HEK293 (cell line): ENCODE measurements at regions not wholly inside any gene's neighbourhood (a gene's known extent, or its start where the extent isn't known, plus 50 kb on each side); places are given as distances from the start of the nearest gene placed in this dataset.

Experiments
- MYNN ChIP-seq: fragments of 450-650 bp; formaldehyde crosslinking; IDR thresholded peaks from 2 replicates; pipeline ENCODE4 v1.5.1; 2016; ENCODE audit warnings: missing biosample characterization, missing genetic modification characterization, borderline replicate concordance
- RBAK ChIP-seq: fragments of 450-650 bp; formaldehyde crosslinking; IDR thresholded peaks from 2 replicates; pipeline ENCODE4 v1.5.1; 2016; ENCODE audit warnings: missing biosample characterization, missing genetic modification characterization
- SALL2 ChIP-seq: fragments of 450-650 bp; formaldehyde crosslinking; IDR thresholded peaks from 2 replicates; pipeline ENCODE4 v1.5.0; 2017; ENCODE audit warnings: missing biosample characterization, mild to moderate bottlenecking, missing genetic modification characterization, borderline replicate concordance
- ZBTB8A ChIP-seq: fragments of 450-650 bp; formaldehyde crosslinking; IDR thresholded peaks from 2 replicates; pipeline ENCODE4 v1.5.1; 2016; ENCODE audit warnings: missing biosample characterization, missing genetic modification characterization
- ZFHX2 ChIP-seq: fragments of 450-650 bp; formaldehyde crosslinking; conservative IDR thresholded peaks from 2 replicates; pipeline ENCODE4 v1.5.1; 2016; ENCODE audit warnings: missing biosample characterization, missing genetic modification characterization
- ZNF10 ChIP-seq: fragments of 450-650 bp; formaldehyde crosslinking; IDR thresholded peaks from 2 replicates; pipeline ENCODE4 v1.5.1; 2017; ENCODE audit warnings: missing biosample characterization, missing genetic modification characterization
- ZNF174 ChIP-seq: fragments of 450-650 bp; formaldehyde crosslinking; IDR thresholded peaks from 2 replicates; pipeline ENCODE4 v1.5.0; 2017; ENCODE audit warnings: missing biosample characterization, mild to moderate bottlenecking, missing genetic modification characterization
- ZNF175 ChIP-seq: fragments of 450-650 bp; formaldehyde crosslinking; IDR thresholded peaks from 2 replicates; pipeline ENCODE4 v1.5.1; 2016; ENCODE audit warnings: missing biosample characterization, missing genetic modification characterization
- ZNF529 ChIP-seq: fragments of 450-650 bp; formaldehyde crosslinking; IDR thresholded peaks from 2 replicates; pipeline ENCODE4 v1.5.1; 2017; ENCODE audit warnings: missing genetic modification characterization, missing biosample characterization; ENCODE audit not compliant: insufficient replicate concordance
- ZNF561 ChIP-seq: fragments of 450-650 bp; IDR thresholded peaks from 2 replicates; pipeline ENCODE4 v1.5.1; 2018; ENCODE audit warnings: missing biosample characterization, missing genetic modification characterization, borderline replicate concordance
- ZNF580 ChIP-seq: fragments of 450-650 bp; formaldehyde crosslinking; IDR thresholded peaks from 2 replicates; pipeline ENCODE4 v1.5.1; 2016; ENCODE audit warnings: missing biosample characterization, missing genetic modification characterization
- ZNF596 ChIP-seq: fragments of 450-650 bp; IDR thresholded peaks from 2 replicates; pipeline ENCODE4 v1.5.0; 2018; ENCODE audit warnings: missing biosample characterization, mild to moderate bottlenecking, missing genetic modification characterization, moderate library complexity
- ZNF621 ChIP-seq: fragments of 450-650 bp; formaldehyde crosslinking; IDR thresholded peaks from 2 replicates; pipeline ENCODE4 v1.5.1; 2017; ENCODE audit warnings: missing biosample characterization, missing genetic modification characterization
- ZNF629 ChIP-seq: fragments of 450-650 bp; formaldehyde crosslinking; IDR thresholded peaks from 2 replicates; pipeline ENCODE4 v1.5.1; 2017; ENCODE audit warnings: missing biosample characterization, missing genetic modification characterization
- ZNF658 ChIP-seq: fragments of 450-650 bp; formaldehyde crosslinking; IDR thresholded peaks from 2 replicates; pipeline ENCODE4; 2016; ENCODE audit warnings: missing biosample characterization, missing genetic modification characterization
- ZNF664 ChIP-seq: fragments of 450-650 bp; formaldehyde crosslinking; IDR thresholded peaks from 2 replicates; pipeline ENCODE4 v1.5.1; 2016; ENCODE audit warnings: missing biosample characterization, missing genetic modification characterization
- TF ChIP-seq, protein P1 (sequence below): fragments of 450-650 bp; formaldehyde crosslinking; IDR thresholded peaks from 2 replicates; pipeline ENCODE4 v1.5.1; 2016; ENCODE audit warnings: missing biosample characterization, missing genetic modification characterization
- TF ChIP-seq, protein P2 (sequence below): fragments of 450-650 bp; formaldehyde crosslinking; IDR thresholded peaks from 2 replicates; pipeline ENCODE4 v1.5.1; 2016; ENCODE audit warnings: missing biosample characterization, missing genetic modification characterization, borderline replicate concordance
- TF ChIP-seq, protein P3 (sequence below): fragments of 450-650 bp; formaldehyde crosslinking; IDR thresholded peaks from 2 replicates; pipeline ENCODE4 v1.5.1; 2016; ENCODE audit warnings: missing biosample characterization, missing genetic modification characterization
- TF ChIP-seq, protein P4 (sequence below): fragments of 450-650 bp; formaldehyde crosslinking; IDR thresholded peaks from 2 replicates; pipeline ENCODE4 v1.5.1; 2016; ENCODE audit warnings: missing biosample characterization, missing genetic modification characterization
- TF ChIP-seq, protein P5 (sequence below): fragments of 450-650 bp; formaldehyde crosslinking; IDR thresholded peaks from 2 replicates; pipeline ENCODE4 v1.5.1; 2016; ENCODE audit warnings: missing biosample characterization, missing genetic modification characterization
- TF ChIP-seq, protein P6 (sequence below): fragments of 450-650 bp; formaldehyde crosslinking; IDR thresholded peaks from 2 replicates; pipeline ENCODE4 v1.5.1; 2016; ENCODE audit warnings: missing biosample characterization, missing genetic modification characterization

GRCh38 chr6:28757429-28758045 lies 166.2 kb downstream of the TRIM27 start (continued):
- TF ChIP-seq, protein P1, sequence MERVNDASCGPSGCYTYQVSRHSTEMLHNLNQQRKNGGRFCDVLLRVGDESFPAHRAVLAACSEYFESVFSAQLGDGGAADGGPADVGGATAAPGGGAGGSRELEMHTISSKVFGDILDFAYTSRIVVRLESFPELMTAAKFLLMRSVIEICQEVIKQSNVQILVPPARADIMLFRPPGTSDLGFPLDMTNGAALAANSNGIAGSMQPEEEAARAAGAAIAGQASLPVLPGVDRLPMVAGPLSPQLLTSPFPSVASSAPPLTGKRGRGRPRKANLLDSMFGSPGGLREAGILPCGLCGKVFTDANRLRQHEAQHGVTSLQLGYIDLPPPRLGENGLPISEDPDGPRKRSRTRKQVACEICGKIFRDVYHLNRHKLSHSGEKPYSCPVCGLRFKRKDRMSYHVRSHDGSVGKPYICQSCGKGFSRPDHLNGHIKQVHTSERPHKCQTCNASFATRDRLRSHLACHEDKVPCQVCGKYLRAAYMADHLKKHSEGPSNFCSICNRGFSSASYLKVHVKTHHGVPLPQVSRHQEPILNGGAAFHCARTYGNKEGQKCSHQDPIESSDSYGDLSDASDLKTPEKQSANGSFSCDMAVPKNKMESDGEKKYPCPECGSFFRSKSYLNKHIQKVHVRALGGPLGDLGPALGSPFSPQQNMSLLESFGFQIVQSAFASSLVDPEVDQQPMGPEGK (tag by site-specific recombination): no peak
- no peak for TF ChIP-seq SALL2 (tag by site-specific recombination)
- TF ChIP-seq, protein P2, sequence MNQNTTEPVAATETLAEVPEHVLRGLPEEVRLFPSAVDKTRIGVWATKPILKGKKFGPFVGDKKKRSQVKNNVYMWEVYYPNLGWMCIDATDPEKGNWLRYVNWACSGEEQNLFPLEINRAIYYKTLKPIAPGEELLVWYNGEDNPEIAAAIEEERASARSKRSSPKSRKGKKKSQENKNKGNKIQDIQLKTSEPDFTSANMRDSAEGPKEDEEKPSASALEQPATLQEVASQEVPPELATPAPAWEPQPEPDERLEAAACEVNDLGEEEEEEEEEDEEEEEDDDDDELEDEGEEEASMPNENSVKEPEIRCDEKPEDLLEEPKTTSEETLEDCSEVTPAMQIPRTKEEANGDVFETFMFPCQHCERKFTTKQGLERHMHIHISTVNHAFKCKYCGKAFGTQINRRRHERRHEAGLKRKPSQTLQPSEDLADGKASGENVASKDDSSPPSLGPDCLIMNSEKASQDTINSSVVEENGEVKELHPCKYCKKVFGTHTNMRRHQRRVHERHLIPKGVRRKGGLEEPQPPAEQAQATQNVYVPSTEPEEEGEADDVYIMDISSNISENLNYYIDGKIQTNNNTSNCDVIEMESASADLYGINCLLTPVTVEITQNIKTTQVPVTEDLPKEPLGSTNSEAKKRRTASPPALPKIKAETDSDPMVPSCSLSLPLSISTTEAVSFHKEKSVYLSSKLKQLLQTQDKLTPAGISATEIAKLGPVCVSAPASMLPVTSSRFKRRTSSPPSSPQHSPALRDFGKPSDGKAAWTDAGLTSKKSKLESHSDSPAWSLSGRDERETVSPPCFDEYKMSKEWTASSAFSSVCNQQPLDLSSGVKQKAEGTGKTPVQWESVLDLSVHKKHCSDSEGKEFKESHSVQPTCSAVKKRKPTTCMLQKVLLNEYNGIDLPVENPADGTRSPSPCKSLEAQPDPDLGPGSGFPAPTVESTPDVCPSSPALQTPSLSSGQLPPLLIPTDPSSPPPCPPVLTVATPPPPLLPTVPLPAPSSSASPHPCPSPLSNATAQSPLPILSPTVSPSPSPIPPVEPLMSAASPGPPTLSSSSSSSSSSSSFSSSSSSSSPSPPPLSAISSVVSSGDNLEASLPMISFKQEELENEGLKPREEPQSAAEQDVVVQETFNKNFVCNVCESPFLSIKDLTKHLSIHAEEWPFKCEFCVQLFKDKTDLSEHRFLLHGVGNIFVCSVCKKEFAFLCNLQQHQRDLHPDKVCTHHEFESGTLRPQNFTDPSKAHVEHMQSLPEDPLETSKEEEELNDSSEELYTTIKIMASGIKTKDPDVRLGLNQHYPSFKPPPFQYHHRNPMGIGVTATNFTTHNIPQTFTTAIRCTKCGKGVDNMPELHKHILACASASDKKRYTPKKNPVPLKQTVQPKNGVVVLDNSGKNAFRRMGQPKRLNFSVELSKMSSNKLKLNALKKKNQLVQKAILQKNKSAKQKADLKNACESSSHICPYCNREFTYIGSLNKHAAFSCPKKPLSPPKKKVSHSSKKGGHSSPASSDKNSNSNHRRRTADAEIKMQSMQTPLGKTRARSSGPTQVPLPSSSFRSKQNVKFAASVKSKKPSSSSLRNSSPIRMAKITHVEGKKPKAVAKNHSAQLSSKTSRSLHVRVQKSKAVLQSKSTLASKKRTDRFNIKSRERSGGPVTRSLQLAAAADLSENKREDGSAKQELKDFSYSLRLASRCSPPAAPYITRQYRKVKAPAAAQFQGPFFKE: no peak
- TF ChIP-seq ZNF174 (tag by site-specific recombination): no peak
- peak; percentile 75 for TF ChIP-seq ZBTB8A (tag by site-specific recombination)
- TF ChIP-seq, protein P3, sequence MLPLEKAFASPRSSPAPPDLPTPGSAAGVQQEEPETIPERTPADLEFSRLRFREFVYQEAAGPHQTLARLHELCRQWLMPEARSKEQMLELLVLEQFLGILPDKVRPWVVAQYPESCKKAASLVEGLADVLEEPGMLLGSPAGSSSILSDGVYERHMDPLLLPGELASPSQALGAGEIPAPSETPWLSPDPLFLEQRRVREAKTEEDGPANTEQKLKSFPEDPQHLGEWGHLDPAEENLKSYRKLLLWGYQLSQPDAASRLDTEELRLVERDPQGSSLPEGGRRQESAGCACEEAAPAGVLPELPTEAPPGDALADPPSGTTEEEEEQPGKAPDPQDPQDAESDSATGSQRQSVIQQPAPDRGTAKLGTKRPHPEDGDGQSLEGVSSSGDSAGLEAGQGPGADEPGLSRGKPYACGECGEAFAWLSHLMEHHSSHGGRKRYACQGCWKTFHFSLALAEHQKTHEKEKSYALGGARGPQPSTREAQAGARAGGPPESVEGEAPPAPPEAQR (tag by site-specific recombination): no peak
- peak; percentile 98 for TF ChIP-seq ZNF580 (tag by site-specific recombination)
- no peak for TF ChIP-seq RBAK (tag by site-specific recombination)
- TF ChIP-seq ZNF561 (tag by site-specific recombination): peak; percentile 54; the same call in 1 of the 2 replicates
- no peak for TF ChIP-seq ZNF10
- TF ChIP-seq, protein P4, sequence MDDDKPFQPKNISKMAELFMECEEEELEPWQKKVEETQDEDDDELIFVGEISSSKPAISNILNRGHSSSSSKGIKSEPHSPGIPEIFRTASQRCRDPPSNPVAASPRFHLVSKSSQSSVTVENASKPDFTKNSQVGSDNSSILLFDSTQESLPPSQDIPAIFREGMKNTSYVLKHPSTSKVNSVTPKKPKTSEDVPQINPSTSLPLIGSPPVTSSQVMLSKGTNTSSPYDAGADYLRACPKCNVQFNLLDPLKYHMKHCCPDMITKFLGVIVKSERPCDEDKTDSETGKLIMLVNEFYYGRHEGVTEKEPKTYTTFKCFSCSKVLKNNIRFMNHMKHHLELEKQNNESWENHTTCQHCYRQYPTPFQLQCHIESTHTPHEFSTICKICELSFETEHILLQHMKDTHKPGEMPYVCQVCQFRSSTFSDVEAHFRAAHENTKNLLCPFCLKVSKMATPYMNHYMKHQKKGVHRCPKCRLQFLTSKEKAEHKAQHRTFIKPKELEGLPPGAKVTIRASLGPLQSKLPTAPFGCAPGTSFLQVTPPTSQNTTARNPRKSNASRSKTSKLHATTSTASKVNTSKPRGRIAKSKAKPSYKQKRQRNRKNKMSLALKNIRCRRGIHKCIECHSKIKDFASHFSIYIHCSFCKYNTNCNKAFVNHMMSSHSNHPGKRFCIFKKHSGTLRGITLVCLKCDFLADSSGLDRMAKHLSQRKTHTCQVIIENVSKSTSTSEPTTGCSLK: no peak
- no peak for TF ChIP-seq ZNF658 (tag by site-specific recombination)
- no peak for TF ChIP-seq MYNN (tag by site-specific recombination)
- TF ChIP-seq, protein P5, sequence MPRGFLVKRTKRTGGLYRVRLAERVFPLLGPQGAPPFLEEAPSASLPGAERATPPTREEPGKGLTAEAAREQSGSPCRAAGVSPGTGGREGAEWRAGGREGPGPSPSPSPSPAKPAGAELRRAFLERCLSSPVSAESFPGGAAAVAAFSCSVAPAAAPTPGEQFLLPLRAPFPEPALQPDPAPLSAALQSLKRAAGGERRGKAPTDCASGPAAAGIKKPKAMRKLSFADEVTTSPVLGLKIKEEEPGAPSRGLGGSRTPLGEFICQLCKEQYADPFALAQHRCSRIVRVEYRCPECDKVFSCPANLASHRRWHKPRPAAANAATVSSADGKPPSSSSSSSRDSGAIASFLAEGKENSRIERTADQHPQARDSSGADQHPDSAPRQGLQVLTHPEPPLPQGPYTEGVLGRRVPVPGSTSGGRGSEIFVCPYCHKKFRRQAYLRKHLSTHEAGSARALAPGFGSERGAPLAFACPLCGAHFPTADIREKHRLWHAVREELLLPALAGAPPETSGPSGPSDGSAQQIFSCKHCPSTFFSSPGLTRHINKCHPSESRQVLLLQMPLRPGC (tag by site-specific recombination): peak; percentile 76; the same call in 1 of the 2 replicates
- TF ChIP-seq ZNF175 (tag by site-specific recombination): no peak
- TF ChIP-seq ZFHX2 (tag by site-specific recombination): no peak
- no peak for TF ChIP-seq ZNF529
- TF ChIP-seq ZNF664 (tag by site-specific recombination): 0 out of 2 replicates have a peak, but pooled peaks have one; percentile 42
- TF ChIP-seq ZNF596 (tag by site-specific recombination): no peak
- no peak for TF ChIP-seq ZNF621
- TF ChIP-seq, protein P6, sequence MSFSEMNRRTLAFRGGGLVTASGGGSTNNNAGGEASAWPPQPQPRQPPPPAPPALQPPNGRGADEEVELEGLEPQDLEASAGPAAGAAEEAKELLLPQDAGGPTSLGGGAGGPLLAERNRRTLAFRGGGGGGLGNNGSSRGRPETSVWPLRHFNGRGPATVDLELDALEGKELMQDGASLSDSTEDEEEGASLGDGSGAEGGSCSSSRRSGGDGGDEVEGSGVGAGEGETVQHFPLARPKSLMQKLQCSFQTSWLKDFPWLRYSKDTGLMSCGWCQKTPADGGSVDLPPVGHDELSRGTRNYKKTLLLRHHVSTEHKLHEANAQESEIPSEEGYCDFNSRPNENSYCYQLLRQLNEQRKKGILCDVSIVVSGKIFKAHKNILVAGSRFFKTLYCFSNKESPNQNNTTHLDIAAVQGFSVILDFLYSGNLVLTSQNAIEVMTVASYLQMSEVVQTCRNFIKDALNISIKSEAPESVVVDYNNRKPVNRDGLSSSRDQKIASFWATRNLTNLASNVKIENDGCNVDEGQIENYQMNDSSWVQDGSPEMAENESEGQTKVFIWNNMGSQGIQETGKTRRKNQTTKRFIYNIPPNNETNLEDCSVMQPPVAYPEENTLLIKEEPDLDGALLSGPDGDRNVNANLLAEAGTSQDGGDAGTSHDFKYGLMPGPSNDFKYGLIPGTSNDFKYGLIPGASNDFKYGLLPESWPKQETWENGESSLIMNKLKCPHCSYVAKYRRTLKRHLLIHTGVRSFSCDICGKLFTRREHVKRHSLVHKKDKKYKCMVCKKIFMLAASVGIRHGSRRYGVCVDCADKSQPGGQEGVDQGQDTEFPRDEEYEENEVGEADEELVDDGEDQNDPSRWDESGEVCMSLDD: no peak
- TF ChIP-seq ZNF629 (tag by site-specific recombination): peak; percentile 81
